Mesendoderm (in vitro differentiated cells): ENCODE measurements at regions not wholly inside any gene's neighbourhood (a gene's known extent, or its start where the extent isn't known, plus 50 kb on each side); places are given as distances from the start of the nearest gene placed in this dataset. TPM values are rescaled to one million over a fixed set of nuclear protein-coding genes. Genes with fewer than 3 reads are reported as not detected.

Experiments
- small RNA-seq: library from polyadenylated mRNA; stranded (forward); fragments of <200 nt; extraction: miRNeasy Mini kit (QIAGEN cat#:217004); gene quantifications from one replicate; pipeline ENCODE3, GENCODE V24; 2013; ENCODE audit not compliant: insufficient read depth

Small RNAs in the stretch of these regions (small RNA-seq; reads per million reads assigned to genes)
- not detected for gene AL162376.1
- not detected for gene RNU4-10P
- not detected for gene RNY1P8
